ENCODE measurements at regions not wholly inside any gene's neighbourhood (a gene's known extent, or its start where the extent isn't known, plus 50 kb on each side); places are given as distances from the start of the nearest gene placed in this dataset.

DNA sequence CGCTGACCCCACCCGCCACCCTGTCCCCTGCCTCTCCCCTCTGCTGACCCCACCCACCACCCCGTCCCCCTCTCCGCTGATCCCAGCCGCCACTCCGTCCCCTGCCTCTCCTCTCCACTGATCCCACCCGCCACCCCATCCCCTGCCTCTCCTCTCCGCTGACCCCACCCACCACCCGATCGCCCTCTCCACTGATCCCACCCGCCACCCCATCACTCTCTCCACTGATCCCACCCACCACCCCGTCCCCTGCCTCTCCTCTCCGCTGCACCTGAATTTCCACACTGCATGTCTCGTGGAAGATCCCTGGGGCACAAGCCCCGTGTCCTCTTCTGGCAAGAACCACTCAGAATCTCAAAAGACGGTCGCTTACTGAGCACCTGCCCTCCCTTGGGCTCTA is 53.4 kb upstream of the OLFM1 start:
- ATAC-seq (no peak), DNase-seq (no peak)
- Histone ChIP-seq H3K4me3 (no peak overlapping the region), H3K4me1 (no peaks in the 10 kb centered on the region), H3K9me3 (no peaks in the 10 kb centered on the region), H3K27me3 (peaks cover 0 to 49% (median 32%) of the 10 kb centered on the region in 7 donors), H3K36me3 (no peaks in the 10 kb centered on the region), H3K27ac (no peak overlapping the region)
- intact Hi-C loops (cut with DNase I), result loop anchor here in 1 of 10 donors (10.0 kb wide), 1 partner anchor 1121 kb away; no protein-coding TSS in a partner anchor
- TF ChIP-seq, protein P1, sequence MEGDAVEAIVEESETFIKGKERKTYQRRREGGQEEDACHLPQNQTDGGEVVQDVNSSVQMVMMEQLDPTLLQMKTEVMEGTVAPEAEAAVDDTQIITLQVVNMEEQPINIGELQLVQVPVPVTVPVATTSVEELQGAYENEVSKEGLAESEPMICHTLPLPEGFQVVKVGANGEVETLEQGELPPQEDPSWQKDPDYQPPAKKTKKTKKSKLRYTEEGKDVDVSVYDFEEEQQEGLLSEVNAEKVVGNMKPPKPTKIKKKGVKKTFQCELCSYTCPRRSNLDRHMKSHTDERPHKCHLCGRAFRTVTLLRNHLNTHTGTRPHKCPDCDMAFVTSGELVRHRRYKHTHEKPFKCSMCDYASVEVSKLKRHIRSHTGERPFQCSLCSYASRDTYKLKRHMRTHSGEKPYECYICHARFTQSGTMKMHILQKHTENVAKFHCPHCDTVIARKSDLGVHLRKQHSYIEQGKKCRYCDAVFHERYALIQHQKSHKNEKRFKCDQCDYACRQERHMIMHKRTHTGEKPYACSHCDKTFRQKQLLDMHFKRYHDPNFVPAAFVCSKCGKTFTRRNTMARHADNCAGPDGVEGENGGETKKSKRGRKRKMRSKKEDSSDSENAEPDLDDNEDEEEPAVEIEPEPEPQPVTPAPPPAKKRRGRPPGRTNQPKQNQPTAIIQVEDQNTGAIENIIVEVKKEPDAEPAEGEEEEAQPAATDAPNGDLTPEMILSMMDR (IDR thresholded peaks at IDR 0.05), result no peak
- 85 to 86% methylated on average over 17 of the region's 17 CpGs for WGBS, 2 donors

DNA sequence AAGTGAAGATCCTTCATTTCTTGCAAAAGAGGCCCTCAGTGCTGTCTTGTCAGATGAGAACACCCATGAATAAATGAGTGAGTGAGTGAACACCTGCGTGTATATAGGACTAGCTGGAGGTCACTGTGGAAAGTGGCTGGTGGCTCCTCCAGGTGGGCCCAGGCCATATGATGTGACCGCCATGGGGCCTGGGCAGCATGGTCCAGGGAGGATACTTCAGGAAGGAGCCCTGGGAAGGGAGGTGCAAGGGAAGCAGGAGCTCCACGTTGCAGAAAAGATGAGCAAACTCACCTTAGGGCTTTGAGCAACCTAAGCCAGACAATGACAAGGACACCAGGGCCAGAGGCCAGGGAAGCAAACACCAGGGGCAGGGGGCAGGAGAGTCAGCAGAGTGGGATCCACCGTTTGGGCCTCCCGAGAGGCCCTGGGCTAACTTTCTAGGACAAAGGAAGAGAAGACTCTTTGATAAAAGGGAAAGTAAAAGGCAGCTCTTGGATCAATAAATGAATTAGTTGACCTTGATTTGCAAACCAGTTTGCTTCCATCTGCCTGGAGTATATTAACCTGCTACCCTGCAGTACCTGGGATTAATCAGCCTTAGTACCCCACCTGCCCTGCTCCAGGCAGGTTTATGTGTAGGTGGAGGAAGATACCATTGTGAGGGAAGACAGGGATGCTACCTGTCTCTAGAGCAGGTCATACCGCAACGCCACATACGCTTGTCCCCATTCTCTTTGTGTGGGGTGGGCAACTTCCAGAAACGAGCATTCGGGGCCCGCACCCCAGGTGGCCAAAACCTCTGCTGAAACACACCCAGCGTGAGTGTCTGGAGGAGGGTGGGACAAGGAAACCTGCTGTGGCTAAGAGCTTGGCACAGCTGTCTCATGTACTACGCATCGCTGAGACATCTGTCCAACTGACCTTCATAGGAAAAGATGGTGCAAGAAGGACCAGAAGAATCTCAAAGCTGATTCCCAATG is 51.4 kb upstream of the OLFM1 start:
- DNase-seq (no peak), ATAC-seq (no peak)
- WGBS, 2 donors, result 86 to 89% methylated on average over 14 of the region's 14 CpGs
- no peaks in the 10 kb centered on the region for H3K9me3 ChIP-seq
- H3K4me3 ChIP-seq, result no peak overlapping the region
- intact Hi-C loops (cut with DNase I), result loop anchor here in 1 of 10 donors (10.0 kb wide), 1 partner anchor 1119 kb away; no protein-coding TSS in a partner anchor
- TF ChIP-seq, protein P1 (IDR thresholded peaks at IDR 0.05), result no peak
- no peak overlapping the region for H3K27ac ChIP-seq
- no peaks in the 10 kb centered on the region for H3K4me1 ChIP-seq
- H3K36me3 ChIP-seq, result no peaks in the 10 kb centered on the region
- peaks cover 0 to 58% (median 32%) of the 10 kb centered on the region in 7 donors for H3K27me3 ChIP-seq

DNA sequence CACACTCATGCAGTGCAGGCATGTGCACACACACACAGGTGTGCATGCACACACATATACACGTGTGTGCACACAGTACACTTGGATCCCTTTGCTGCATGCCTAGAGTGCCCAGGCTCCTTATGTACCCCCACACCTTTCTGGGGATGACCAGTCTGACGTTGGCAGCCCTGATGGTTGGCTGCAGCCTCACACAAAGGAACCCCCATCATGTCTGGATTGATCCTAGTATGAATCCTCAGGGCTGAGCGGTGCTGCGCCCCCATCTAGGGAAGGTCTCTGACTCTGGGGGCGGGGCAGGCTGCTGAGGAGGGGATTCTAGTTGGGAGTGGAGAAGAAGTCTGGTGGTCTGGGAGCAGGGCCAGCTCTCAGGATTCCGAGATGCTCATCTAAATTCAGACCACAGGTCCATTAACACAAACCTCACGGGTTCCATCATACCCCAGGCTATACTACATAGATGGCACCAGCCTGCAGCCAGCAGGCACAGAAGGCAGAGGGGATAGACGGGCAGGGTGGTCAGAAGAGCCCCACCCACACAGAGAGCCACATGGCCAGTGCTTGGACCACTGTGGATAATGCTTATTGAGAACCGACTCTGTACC is 50.5 kb upstream of the OLFM1 start:
- Histone ChIP-seq H3K4me1 (no peaks in the 10 kb centered on the region), H3K36me3 (no peaks in the 10 kb centered on the region), H3K27ac (no peak overlapping the region), H3K4me3 (no peak overlapping the region), H3K9me3 (no peaks in the 10 kb centered on the region), H3K27me3 (peaks cover 0 to 56% (median 32%) of the 10 kb centered on the region in 7 donors)
- ATAC-seq, result no peak
- TF ChIP-seq, protein P1 (IDR thresholded peaks at IDR 0.05), result no peak
- DNase-seq, result no peak
- intact Hi-C loops (cut with DNase I), result loop anchor here in 1 of 10 donors (10.0 kb wide), 1 partner anchor 1118 kb away; no protein-coding TSS in a partner anchor
- WGBS, 2 donors, result 76 to 85% methylated on average over 9 of the region's 9 CpGs

DNA sequence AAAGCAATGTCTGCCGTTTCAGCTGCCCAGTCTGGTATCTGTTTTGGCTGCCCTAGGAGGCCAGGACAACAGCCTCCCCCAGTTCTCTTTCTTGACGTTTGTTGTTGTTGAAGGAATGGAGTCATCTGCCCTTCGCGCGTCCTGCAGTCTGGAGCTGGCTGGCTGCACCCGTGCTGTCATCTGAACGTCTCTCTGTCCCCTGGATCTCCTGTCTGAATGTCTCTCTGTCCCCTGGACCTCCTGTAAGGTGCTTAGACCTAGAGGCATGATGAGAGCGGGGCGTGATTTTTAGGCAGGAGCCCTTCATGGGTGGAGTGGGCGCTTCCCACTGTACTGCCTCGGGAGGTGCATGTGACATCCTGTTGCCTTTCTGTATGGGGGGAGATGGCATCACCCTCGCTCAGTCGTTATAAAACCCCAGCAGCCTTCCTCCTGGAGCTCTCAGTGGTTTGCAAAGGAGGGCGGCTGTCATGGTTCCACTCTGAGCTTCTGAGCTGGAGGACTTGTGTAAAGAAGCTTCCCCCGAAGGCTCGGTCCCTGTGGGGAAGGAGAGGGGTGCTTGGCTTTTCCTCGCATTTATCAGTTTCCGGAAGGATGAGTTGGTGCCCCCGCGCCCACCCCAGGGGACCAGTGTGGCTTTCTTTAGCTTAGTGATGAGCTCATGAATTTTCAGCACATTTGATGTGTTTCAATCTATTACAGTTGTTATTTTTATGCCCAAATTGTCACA is 49.8 kb upstream of the OLFM1 start:
- no peak for DNase-seq
- TF ChIP-seq, protein P1 (IDR thresholded peaks at IDR 0.05), result no peak
- WGBS, 2 donors, result 69 to 74% methylated on average over 20 of the region's 20 CpGs
- Histone ChIP-seq H3K27ac (no peak overlapping the region), H3K4me3 (no peak overlapping the region), H3K9me3 (no peaks in the 10 kb centered on the region), H3K36me3 (no peaks in the 10 kb centered on the region), H3K27me3 (peaks cover 0 to 50% (median 30%) of the 10 kb centered on the region in 7 donors), H3K4me1 (no peaks in the 10 kb centered on the region)
- no peak for ATAC-seq
- intact Hi-C loops (cut with DNase I), result loop anchor here in 1 of 10 donors (10.0 kb wide), 1 partner anchor 1117 kb away; no protein-coding TSS in a partner anchor

Data from heart right ventricle (tissue), 16 donors.